H9 (cell line): ENCODE measurements at regions not wholly inside any gene's neighbourhood (a gene's known extent, or its start where the extent isn't known, plus 50 kb on each side); places are given as distances from the start of the nearest gene placed in this dataset.

Experiments
- DNase-seq: peaks from one replicate; pipeline ENCODE4 v3.0.0-alpha.2; 2017
- H2AFZ ChIP-seq: one replicate; pipeline ENCODE4 v1.6.1; 2013; ENCODE audit warnings: mild to moderate bottlenecking, low read length, control low read depth, moderate library complexity
- H2AK5ac ChIP-seq: 2 replicates; pipeline ENCODE4 v1.6.1; 2013; ENCODE audit warnings: low read length, control low read depth, mixed read lengths; ENCODE audit not compliant: insufficient read length
- H2BK120ac ChIP-seq: one replicate; pipeline ENCODE4 v1.6.1; 2013; ENCODE audit warnings: low read depth, mild to moderate bottlenecking, low read length, control low read depth, inconsistent platforms; ENCODE audit not compliant: poor library complexity, severe bottlenecking
- H2BK12ac ChIP-seq: 2 replicates; pipeline ENCODE4 v1.6.1; 2013; ENCODE audit warnings: low read length, control low read depth, mixed read lengths, low read depth; ENCODE audit not compliant: insufficient read length
- H2BK15ac ChIP-seq: 2 replicates; pipeline ENCODE4 v1.6.1; 2013; ENCODE audit warnings: low read depth, low read length, control low read depth
- H2BK20ac ChIP-seq: one replicate; pipeline ENCODE4 v1.6.1; 2013; ENCODE audit warnings: low read depth, mild to moderate bottlenecking, low read length, control low read depth, inconsistent platforms; ENCODE audit not compliant: poor library complexity, severe bottlenecking
- H2BK5ac ChIP-seq: 2 replicates; pipeline ENCODE4 v1.6.1; 2013; ENCODE audit warnings: low read length, control low read depth, mixed read lengths; ENCODE audit not compliant: insufficient read length
- H3K14ac ChIP-seq: 2 replicates; pipeline ENCODE4 v1.6.1; 2013; ENCODE audit warnings: low read length, control low read depth; ENCODE audit not compliant: insufficient read depth
- H3K18ac ChIP-seq: 2 replicates; pipeline ENCODE4 v1.6.1; 2013; ENCODE audit warnings: low read depth, mild to moderate bottlenecking, mixed read lengths, low read length, control low read depth; ENCODE audit not compliant: insufficient read length
- H3K23ac ChIP-seq: 2 replicates; pipeline ENCODE4 v1.6.1; 2013; ENCODE audit warnings: low read length, control low read depth, mixed read lengths, low read depth; ENCODE audit not compliant: insufficient read length
- H3K23me2 ChIP-seq: 2 replicates; pipeline ENCODE4 v1.6.1; 2013; ENCODE audit warnings: low read depth, mild to moderate bottlenecking, mixed read lengths, low read length, control low read depth; ENCODE audit not compliant: insufficient read length, poor library complexity, severe bottlenecking
- H3K27ac ChIP-seq: 2 replicates; pipeline ENCODE4 v1.5.1; 2013; ENCODE audit warnings: low read length, control low read depth, mixed read lengths, low read depth; ENCODE audit not compliant: insufficient read length
- H3K27me3 ChIP-seq: 2 replicates; pipeline ENCODE4 v1.6.1; 2013; ENCODE audit warnings: low read length, control low read depth, inconsistent platforms; ENCODE audit not compliant: insufficient read depth
- H3K4ac ChIP-seq: 2 replicates; pipeline ENCODE4 v1.6.1; 2013; ENCODE audit warnings: low read depth, mild to moderate bottlenecking, control low read depth, inconsistent platforms, low read length, moderate library complexity
- H3K4me1 ChIP-seq: 2 replicates; pipeline ENCODE4 v1.6.1; 2013; ENCODE audit warnings: low read length, control low read depth, inconsistent platforms; ENCODE audit not compliant: insufficient read depth
- H3K4me2 ChIP-seq: 2 replicates; pipeline ENCODE4 v1.6.1; 2013; ENCODE audit warnings: low read length, control low read depth, mixed read lengths; ENCODE audit not compliant: insufficient read length, insufficient read depth
- H3K56ac ChIP-seq: 2 replicates; pipeline ENCODE4 v1.6.1; 2013; ENCODE audit warnings: low read depth, mild to moderate bottlenecking, mixed read lengths, low read length, control low read depth; ENCODE audit not compliant: insufficient read length
- H3K79me1 ChIP-seq: 2 replicates; pipeline ENCODE4 v1.6.1; 2013; ENCODE audit warnings: low read depth, mild to moderate bottlenecking, moderate library complexity, low read length, control low read depth, inconsistent platforms; ENCODE audit not compliant: insufficient read depth, poor library complexity, severe bottlenecking
- H3K79me2 ChIP-seq: 2 replicates; pipeline ENCODE4 v1.6.1; 2013; ENCODE audit warnings: low read length, control low read depth, inconsistent platforms; ENCODE audit not compliant: insufficient read depth
- H3K9ac ChIP-seq: 2 replicates; pipeline ENCODE4 v1.6.1; 2013; ENCODE audit warnings: low read length, control low read depth, mixed read lengths; ENCODE audit not compliant: insufficient read length; ENCODE audit errors: extremely low read depth
- H3K9me3 ChIP-seq: one replicate; pipeline ENCODE4 v1.6.1; 2013; ENCODE audit warnings: low read depth, low read length, inconsistent platforms; ENCODE audit not compliant: control insufficient read depth
- H3T11ph ChIP-seq: one replicate; pipeline ENCODE4 v1.6.1; 2013; ENCODE audit warnings: mild to moderate bottlenecking, low read length, control low read depth, inconsistent platforms
- H4K20me1 ChIP-seq: one replicate; pipeline ENCODE4 v1.6.1; 2013; ENCODE audit not compliant: control insufficient read depth, insufficient read length, insufficient read depth
- H4K5ac ChIP-seq: 2 replicates; pipeline ENCODE4 v1.6.1; 2013; ENCODE audit warnings: low read depth, mild to moderate bottlenecking, mixed read lengths, low read length, control low read depth; ENCODE audit not compliant: insufficient read length
- H4K8ac ChIP-seq: replicated peaks from 2 replicates; pipeline ENCODE4 v1.6.1; 2013; ENCODE audit warnings: low read length, control low read depth, mixed read lengths, low read depth; ENCODE audit not compliant: insufficient read length
- H4K91ac ChIP-seq: 2 replicates; pipeline ENCODE4 v1.6.1; 2013; ENCODE audit warnings: low read depth, mild to moderate bottlenecking, moderate library complexity, mixed read lengths, low read length, control low read depth; ENCODE audit not compliant: insufficient read length
- H3K27ac Mint-ChIP-seq, 3 experiments: 2 replicates in 2 of 3; 3 replicates in 1 of 3; pipeline ENCODE4 v1.8.0; 2020 to 2021; ENCODE audit warnings: mixed read lengths in 3 of 3, mild to moderate bottlenecking in 1 of 3, moderate library complexity in 1 of 3
- H3K27me3 Mint-ChIP-seq: 2 replicates; pipeline ENCODE4 v1.8.0; 2021; ENCODE audit warnings: low read depth, mild to moderate bottlenecking, moderate library complexity, mixed read lengths
- H3K36me3 Mint-ChIP-seq, 3 experiments: 2 replicates in 2 of 3; 3 replicates in 1 of 3; pipeline ENCODE4 v1.8.0; 2020 to 2021; ENCODE audit warnings: low read depth in 3 of 3, mixed read lengths in 3 of 3; ENCODE audit not compliant: insufficient read depth in 1 of 3
- H3K4me1 Mint-ChIP-seq, 2 experiments: 2 replicates each; pipeline ENCODE4 v1.8.0; 2020; ENCODE audit warnings: mixed read lengths in 2 of 2
- H3K4me3 Mint-ChIP-seq, 2 experiments: 2 replicates in 1 of 2; 3 replicates in 1 of 2; pipeline ENCODE4 v1.8.0; 2020 to 2021; ENCODE audit warnings: mild to moderate bottlenecking in 2 of 2, mixed read lengths in 2 of 2, moderate library complexity in 1 of 2
- H3K9me3 Mint-ChIP-seq, 2 experiments: 2 replicates in 1 of 2; 3 replicates in 1 of 2; pipeline ENCODE4 v1.8.0; 2020; ENCODE audit warnings: mild to moderate bottlenecking in 2 of 2, mixed read lengths in 2 of 2, moderate library complexity in 1 of 2
- WGBS: extraction: QIAGEN DNeasy Blood & Tissue Kit; methylation state at CpG from one replicate; pipeline ENCODE4 v1.1.7; 2013; ENCODE audit warnings: missing lambda C conversion rate, low lambda C conversion rate, mixed read lengths; ENCODE audit not compliant: insufficient read length; ENCODE audit errors: extremely low coverage; 5-methylcytosine and 5-hydroxymethylcytosine counted together
- TF ChIP-seq, protein P1 (sequence below): fragments of 200-600 bp; sonication (generic); conservative IDR thresholded peaks from 3 replicates; pipeline ENCODE4 v1.8.0; 2021; ENCODE audit warnings: antibody characterized with exemption, mild to moderate bottlenecking

DNA sequence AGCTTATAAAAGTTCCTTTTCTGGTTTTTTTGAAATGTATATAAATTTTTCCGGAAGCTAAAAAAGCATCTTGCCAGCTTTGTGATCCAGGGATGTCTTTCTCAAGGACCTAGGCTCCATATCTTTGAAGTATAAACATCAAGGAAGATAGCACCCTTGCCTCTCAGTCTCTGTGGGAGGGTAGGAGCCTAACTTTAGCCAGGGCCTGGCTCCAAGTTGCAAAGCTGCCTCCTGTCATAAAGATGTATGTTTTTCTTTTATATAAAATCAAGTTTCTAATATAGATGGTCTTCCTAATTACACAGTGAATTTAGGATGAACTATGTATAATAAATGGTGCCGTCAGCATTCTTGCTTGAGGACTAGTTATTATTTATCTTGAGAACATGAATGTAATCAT, 612.6 kb upstream of the USP15 start:
- Histone ChIP-seq H3T11ph (no peak overlapping the region), H3K23ac (no peak overlapping the region), H3K9ac (no peak overlapping the region), H3K18ac (no peak overlapping the region), H3K4me1 (no peaks in the 10 kb centered on the region; the same call in 1 of the 2 replicates), H2BK120ac (no peak overlapping the region), H2BK20ac (no peak overlapping the region), H3K79me1 (no peaks in the 10 kb centered on the region), H3K4me2 (no peak overlapping the region), H4K5ac (no peak overlapping the region), H4K20me1 (no peaks in the 10 kb centered on the region), H2BK15ac (no peak overlapping the region), H3K79me2 (no peaks in the 10 kb centered on the region), H4K8ac (no peak overlapping the region), H3K23me2 (no peaks in the 10 kb centered on the region), H4K91ac (no peak overlapping the region), H2AFZ (no peak overlapping the region), H2AK5ac (no peak overlapping the region), H3K4ac (no peak overlapping the region), H2BK12ac (no peak overlapping the region), H3K27me3 (no peaks in the 10 kb centered on the region), H3K14ac (no peak overlapping the region), H3K9me3 (no peaks in the 10 kb centered on the region), H3K56ac (no peak overlapping the region), H2BK5ac (no peak overlapping the region), H3K27ac (no peak overlapping the region)
- no peaks in the 10 kb centered on the region for H3K27me3 Mint-ChIP-seq
- DNase-seq: no peak
- no peak overlapping the region for H3K27ac Mint-ChIP-seq
- TF ChIP-seq, protein P1, sequence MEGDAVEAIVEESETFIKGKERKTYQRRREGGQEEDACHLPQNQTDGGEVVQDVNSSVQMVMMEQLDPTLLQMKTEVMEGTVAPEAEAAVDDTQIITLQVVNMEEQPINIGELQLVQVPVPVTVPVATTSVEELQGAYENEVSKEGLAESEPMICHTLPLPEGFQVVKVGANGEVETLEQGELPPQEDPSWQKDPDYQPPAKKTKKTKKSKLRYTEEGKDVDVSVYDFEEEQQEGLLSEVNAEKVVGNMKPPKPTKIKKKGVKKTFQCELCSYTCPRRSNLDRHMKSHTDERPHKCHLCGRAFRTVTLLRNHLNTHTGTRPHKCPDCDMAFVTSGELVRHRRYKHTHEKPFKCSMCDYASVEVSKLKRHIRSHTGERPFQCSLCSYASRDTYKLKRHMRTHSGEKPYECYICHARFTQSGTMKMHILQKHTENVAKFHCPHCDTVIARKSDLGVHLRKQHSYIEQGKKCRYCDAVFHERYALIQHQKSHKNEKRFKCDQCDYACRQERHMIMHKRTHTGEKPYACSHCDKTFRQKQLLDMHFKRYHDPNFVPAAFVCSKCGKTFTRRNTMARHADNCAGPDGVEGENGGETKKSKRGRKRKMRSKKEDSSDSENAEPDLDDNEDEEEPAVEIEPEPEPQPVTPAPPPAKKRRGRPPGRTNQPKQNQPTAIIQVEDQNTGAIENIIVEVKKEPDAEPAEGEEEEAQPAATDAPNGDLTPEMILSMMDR: no peak
- peaks cover 17 to 22% of the 10 kb centered on the region in 2 experiments for H3K4me1 Mint-ChIP-seq
- no CpG with 5 or more reads among the region's 2 CpGs for WGBS
- no peaks in the 10 kb centered on the region for H3K36me3 Mint-ChIP-seq
- H3K9me3 Mint-ChIP-seq: peaks cover 2% of the 10 kb centered on the region in 2 experiments; a peak in 2 of 5 replicates
- H3K4me3 Mint-ChIP-seq: no peak overlapping the region
